ENCODE measurements at regions not wholly inside any gene's neighbourhood (a gene's known extent, or its start where the extent isn't known, plus 50 kb on each side); places are given as distances from the start of the nearest gene placed in this dataset.

- TF ChIP-seq CTCF (IDR thresholded peaks at IDR 0.05), result no peak
- no peak for TF ChIP-seq POLR2AphosphoS5 (IDR thresholded peaks at IDR 0.05)
These were observed 165.1 kb downstream of the ABCC12 start for GRCh38 chr16:47990676-47991075.
